ENCODE measurements at regions not wholly inside any gene's neighbourhood (a gene's known extent, or its start where the extent isn't known, plus 50 kb on each side); places are given as distances from the start of the nearest gene placed in this dataset.

- H4K91ac ChIP-seq (ENCODE audit: low read depth, low read length), result no peak overlapping the region
- WGBS (ENCODE audit: extremely low coverage, insufficient coverage, insufficient read length), result no CpG with 5 or more reads among the region's 8 CpGs
- H3K14ac ChIP-seq (ENCODE audit: low read length), result no peak overlapping the region
- no peak overlapping the region for H2AFZ ChIP-seq (ENCODE audit: insufficient read depth, low read length, poor library complexity)
- no peaks in the 10 kb centered on the region for H3K27me3 ChIP-seq (ENCODE audit: insufficient read depth, low read length)
- no peak overlapping the region for H4K8ac ChIP-seq (ENCODE audit: low read depth, low read length)
- H3K9ac ChIP-seq (ENCODE audit: low read length), result no peak overlapping the region
- H3K23ac ChIP-seq (ENCODE audit: low read length), result no peak overlapping the region
- no peak overlapping the region for H2BK120ac ChIP-seq (ENCODE audit: insufficient read depth, low read length, poor library complexity)
- H3K79me1 ChIP-seq (ENCODE audit: low read length), result no peaks in the 10 kb centered on the region
- DNase-seq, result no peak
- no peaks in the 10 kb centered on the region for H3K79me2 ChIP-seq (ENCODE audit: control insufficient read depth, insufficient read depth, low read length, poor library complexity)
- no peak overlapping the region for H3K4me3 ChIP-seq (ENCODE audit: low read depth, low read length)
- no peak overlapping the region for H3K27ac ChIP-seq (ENCODE audit: low read depth, low read length)
- H3K4ac ChIP-seq (ENCODE audit: low read depth, low read length), result no peak overlapping the region
- no peak overlapping the region for H4K12ac ChIP-seq (ENCODE audit: low read depth, low read length)
- no peaks in the 10 kb centered on the region for H3K4me1 ChIP-seq (ENCODE audit: control insufficient read depth in 1 of 2, insufficient read depth in 2 of 2, low read length in 2 of 2)
- H3K4me2 ChIP-seq (ENCODE audit: low read length), result no peak overlapping the region
- H3K18ac ChIP-seq (ENCODE audit: low read length), result no peak overlapping the region
- no peak overlapping the region for H2AK5ac ChIP-seq (ENCODE audit: low read length)
- H2BK5ac ChIP-seq (ENCODE audit: low read depth, low read length, poor library complexity), result no peak overlapping the region
- no peaks in the 10 kb centered on the region for H3K36me3 ChIP-seq (ENCODE audit: control insufficient read depth in 1 of 2, insufficient read depth in 2 of 2, low read length in 2 of 2)
- H2BK12ac ChIP-seq (ENCODE audit: low read length), result no peak overlapping the region
- no peaks in the 10 kb centered on the region for H3K9me3 ChIP-seq (ENCODE audit: insufficient read depth, low read depth, low read length)
Measured at GRCh38 chr10:121216721-121217181, 365.6 kb downstream of the WDR11 start.

GRCh38 chr10:121217331-121217730, 366.2 kb downstream of the WDR11 start:
- H2AK5ac ChIP-seq (ENCODE audit: low read length), result no peak overlapping the region
- no peak overlapping the region for H2AFZ ChIP-seq (ENCODE audit: insufficient read depth, low read length, poor library complexity)
- H3K9me3 ChIP-seq (ENCODE audit: insufficient read depth, low read depth, low read length), result no peaks in the 10 kb centered on the region
- H4K91ac ChIP-seq (ENCODE audit: low read depth, low read length), result no peak overlapping the region
- no peaks in the 10 kb centered on the region for H3K79me2 ChIP-seq (ENCODE audit: control insufficient read depth, insufficient read depth, low read length, poor library complexity)
- no CpG with 5 or more reads among the region's 7 CpGs for WGBS (ENCODE audit: extremely low coverage, insufficient coverage, insufficient read length)
- no peak overlapping the region for H3K23ac ChIP-seq (ENCODE audit: low read length)
- no peaks in the 10 kb centered on the region for H3K4me1 ChIP-seq (ENCODE audit: control insufficient read depth in 1 of 2, insufficient read depth in 2 of 2, low read length in 2 of 2)
- no peak overlapping the region for H4K8ac ChIP-seq (ENCODE audit: low read depth, low read length)
- H2BK120ac ChIP-seq (ENCODE audit: insufficient read depth, low read length, poor library complexity), result no peak overlapping the region
- H3K27me3 ChIP-seq (ENCODE audit: insufficient read depth, low read length), result no peaks in the 10 kb centered on the region
- no peak overlapping the region for H3K4ac ChIP-seq (ENCODE audit: low read depth, low read length)
- H4K12ac ChIP-seq (ENCODE audit: low read depth, low read length), result no peak overlapping the region
- H3K79me1 ChIP-seq (ENCODE audit: low read length), result no peaks in the 10 kb centered on the region
- no peak for DNase-seq
- H3K27ac ChIP-seq (ENCODE audit: low read depth, low read length), result no peak overlapping the region
- H3K36me3 ChIP-seq (ENCODE audit: control insufficient read depth in 1 of 2, insufficient read depth in 2 of 2, low read length in 2 of 2), result no peaks in the 10 kb centered on the region
- H2BK5ac ChIP-seq (ENCODE audit: low read depth, low read length, poor library complexity), result no peak overlapping the region
- H3K9ac ChIP-seq (ENCODE audit: low read length), result no peak overlapping the region
- H3K4me3 ChIP-seq (ENCODE audit: low read depth, low read length), result no peak overlapping the region
- no peak overlapping the region for H2BK12ac ChIP-seq (ENCODE audit: low read length)
- no peak overlapping the region for H3K18ac ChIP-seq (ENCODE audit: low read length)
- H3K14ac ChIP-seq (ENCODE audit: low read length), result no peak overlapping the region
- H3K4me2 ChIP-seq (ENCODE audit: low read length), result no peak overlapping the region

GRCh38 chr10:121221072-121221471, 369.9 kb downstream of the WDR11 start:
- no peak for DNase-seq
- H3K4ac ChIP-seq (ENCODE audit: low read depth, low read length), result no peak overlapping the region
- no peak overlapping the region for H3K27ac ChIP-seq (ENCODE audit: low read depth, low read length)
- no peak overlapping the region for H4K12ac ChIP-seq (ENCODE audit: low read depth, low read length)
- no peaks in the 10 kb centered on the region for H3K79me1 ChIP-seq (ENCODE audit: low read length)
- H4K91ac ChIP-seq (ENCODE audit: low read depth, low read length), result no peak overlapping the region
- no peak overlapping the region for H2BK120ac ChIP-seq (ENCODE audit: insufficient read depth, low read length, poor library complexity)
- H3K14ac ChIP-seq (ENCODE audit: low read length), result no peak overlapping the region
- H4K8ac ChIP-seq (ENCODE audit: low read depth, low read length), result no peak overlapping the region
- no peaks in the 10 kb centered on the region for H3K9me3 ChIP-seq (ENCODE audit: insufficient read depth, low read depth, low read length)
- no CpG with 5 or more reads among the region's 3 CpGs for WGBS (ENCODE audit: extremely low coverage, insufficient coverage, insufficient read length)
- H2AFZ ChIP-seq (ENCODE audit: insufficient read depth, low read length, poor library complexity), result no peak overlapping the region
- H3K23ac ChIP-seq (ENCODE audit: low read length), result no peak overlapping the region
- H2BK5ac ChIP-seq (ENCODE audit: low read depth, low read length, poor library complexity), result no peak overlapping the region
- H3K4me1 ChIP-seq (ENCODE audit: control insufficient read depth in 1 of 2, insufficient read depth in 2 of 2, low read length in 2 of 2), result no peaks in the 10 kb centered on the region
- no peak overlapping the region for H3K4me2 ChIP-seq (ENCODE audit: low read length)
- no peaks in the 10 kb centered on the region for H3K36me3 ChIP-seq (ENCODE audit: control insufficient read depth in 1 of 2, insufficient read depth in 2 of 2, low read length in 2 of 2)
- H2AK5ac ChIP-seq (ENCODE audit: low read length), result no peak overlapping the region
- H3K27me3 ChIP-seq (ENCODE audit: insufficient read depth, low read length), result no peaks in the 10 kb centered on the region
- H3K18ac ChIP-seq (ENCODE audit: low read length), result no peak overlapping the region
- no peaks in the 10 kb centered on the region for H3K79me2 ChIP-seq (ENCODE audit: control insufficient read depth, insufficient read depth, low read length, poor library complexity)
- H2BK12ac ChIP-seq (ENCODE audit: low read length), result no peak overlapping the region
- H3K4me3 ChIP-seq (ENCODE audit: low read depth, low read length), result no peak overlapping the region
- H3K9ac ChIP-seq (ENCODE audit: low read length), result no peak overlapping the region

GRCh38 chr10:121221991-121222390, 370.8 kb downstream of the WDR11 start:
- H3K27ac ChIP-seq (ENCODE audit: low read depth, low read length), result no peak overlapping the region
- no peak overlapping the region for H3K4me3 ChIP-seq (ENCODE audit: low read depth, low read length)
- H2BK12ac ChIP-seq (ENCODE audit: low read length), result no peak overlapping the region
- no peaks in the 10 kb centered on the region for H3K27me3 ChIP-seq (ENCODE audit: insufficient read depth, low read length)
- H3K4me2 ChIP-seq (ENCODE audit: low read length), result no peak overlapping the region
- no peaks in the 10 kb centered on the region for H3K9me3 ChIP-seq (ENCODE audit: insufficient read depth, low read depth, low read length)
- WGBS (ENCODE audit: extremely low coverage, insufficient coverage, insufficient read length), result no CpG with 5 or more reads among the region's 8 CpGs
- H4K12ac ChIP-seq (ENCODE audit: low read depth, low read length), result no peak overlapping the region
- no peak overlapping the region for H2AK5ac ChIP-seq (ENCODE audit: low read length)
- DNase-seq, result no peak
- no peak overlapping the region for H3K9ac ChIP-seq (ENCODE audit: low read length)
- no peaks in the 10 kb centered on the region for H3K79me2 ChIP-seq (ENCODE audit: control insufficient read depth, insufficient read depth, low read length, poor library complexity)
- H2AFZ ChIP-seq (ENCODE audit: insufficient read depth, low read length, poor library complexity), result no peak overlapping the region
- H2BK120ac ChIP-seq (ENCODE audit: insufficient read depth, low read length, poor library complexity), result no peak overlapping the region
- H3K23ac ChIP-seq (ENCODE audit: low read length), result no peak overlapping the region
- H3K4me1 ChIP-seq (ENCODE audit: control insufficient read depth in 1 of 2, insufficient read depth in 2 of 2, low read length in 2 of 2), result no peaks in the 10 kb centered on the region
- no peak overlapping the region for H2BK5ac ChIP-seq (ENCODE audit: low read depth, low read length, poor library complexity)
- H3K79me1 ChIP-seq (ENCODE audit: low read length), result no peaks in the 10 kb centered on the region
- H3K18ac ChIP-seq (ENCODE audit: low read length), result no peak overlapping the region
- H3K4ac ChIP-seq (ENCODE audit: low read depth, low read length), result no peak overlapping the region
- no peaks in the 10 kb centered on the region for H3K36me3 ChIP-seq (ENCODE audit: control insufficient read depth in 1 of 2, insufficient read depth in 2 of 2, low read length in 2 of 2)
- H4K91ac ChIP-seq (ENCODE audit: low read depth, low read length), result no peak overlapping the region
- H3K14ac ChIP-seq (ENCODE audit: low read length), result no peak overlapping the region
- no peak overlapping the region for H4K8ac ChIP-seq (ENCODE audit: low read depth, low read length)

All from trophoblast cell (in vitro differentiated cells and primary cell).